ENCODE measurements at regions not wholly inside any gene's neighbourhood (a gene's known extent, or its start where the extent isn't known, plus 50 kb on each side); places are given as distances from the start of the nearest gene placed in this dataset.

DNA sequence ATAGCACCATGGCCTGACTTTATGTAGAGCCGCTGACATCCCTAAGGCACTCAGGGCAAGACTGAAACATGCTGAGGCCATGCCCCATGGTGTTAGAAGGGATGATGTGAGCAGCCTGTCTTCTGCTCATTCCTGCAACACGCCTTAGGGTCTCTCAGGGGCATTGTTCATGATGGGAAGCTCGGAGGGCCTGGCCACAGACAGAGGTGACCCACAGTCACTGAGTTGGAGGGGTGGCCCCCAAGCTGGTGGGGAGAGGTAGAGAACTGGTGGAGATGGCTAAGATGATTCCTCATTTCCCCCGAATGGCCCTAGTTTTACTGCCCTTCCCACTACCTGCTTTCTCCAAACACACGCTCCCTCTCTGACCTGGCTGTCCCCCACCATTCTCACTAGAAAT is 135.2 kb downstream of the BARX1 start:
- no peak for DNase-seq (ENCODE audit: low read depth)
- in situ Hi-C loops (cut with HindIII; ENCODE audit: low pct_unique_long_range_greater_than_20kb, low sequenced_read_pairs), result no loop called here

GRCh38 chr9:93818827-93819472 is 136.2 kb downstream of the BARX1 start:
- in situ Hi-C loops (cut with HindIII; ENCODE audit: low pct_unique_long_range_greater_than_20kb, low sequenced_read_pairs), result no loop called here
- no peak for DNase-seq (ENCODE audit: low read depth)

- in situ Hi-C loops (cut with HindIII; ENCODE audit: low pct_unique_long_range_greater_than_20kb, low sequenced_read_pairs), result no loop called here
Measured at GRCh38 chr9:93818237-93818636, 136.9 kb downstream of the BARX1 start.

DNA sequence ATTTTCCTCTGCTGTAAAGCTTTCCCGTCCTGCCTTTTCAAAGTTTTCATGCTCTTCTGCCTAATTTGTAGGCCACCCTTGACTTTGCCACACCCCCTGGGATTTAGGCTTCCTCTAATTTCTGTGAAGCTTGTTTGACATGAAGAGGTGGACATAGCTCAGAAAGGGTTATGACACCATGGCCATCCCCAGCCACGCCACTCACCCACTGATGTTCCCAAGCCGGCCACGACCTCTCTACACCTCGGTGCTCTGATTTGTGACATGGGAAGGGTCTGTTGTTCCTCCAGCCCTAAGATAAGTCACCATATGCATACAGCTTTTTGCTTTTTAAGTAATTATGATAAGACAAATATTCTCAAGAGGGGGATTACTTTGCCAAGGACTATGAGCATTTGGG is 139.5 kb downstream of the BARX1 start:
- in situ Hi-C loops (cut with HindIII; ENCODE audit: low pct_unique_long_range_greater_than_20kb, low sequenced_read_pairs), result no loop called here

More at GRCh38 chr9:93818237-93818636, 136.9 kb downstream of the BARX1 start:
- DNase-seq (ENCODE audit: low read depth), result no peak

DNA sequence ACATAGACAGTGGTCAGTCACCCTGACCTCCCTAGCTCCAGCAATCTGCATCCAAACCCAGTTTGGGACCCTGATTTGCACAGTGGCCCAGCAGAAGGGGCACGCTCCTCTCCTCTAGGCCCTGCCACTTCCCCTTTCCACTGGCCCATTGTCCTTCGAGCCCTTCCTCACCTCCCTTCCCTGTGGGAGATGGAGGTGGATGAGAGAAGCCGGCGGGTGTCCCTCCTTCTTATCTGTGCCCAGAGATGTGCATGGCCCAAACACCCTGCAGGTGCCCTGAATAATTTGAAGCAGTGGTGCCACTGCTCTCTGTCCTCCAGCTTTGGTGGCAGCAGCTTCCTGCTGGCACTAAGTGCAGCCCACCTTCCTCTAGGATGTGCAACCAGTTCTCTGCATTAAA is 140.0 kb downstream of the BARX1 start:
- in situ Hi-C loops (cut with HindIII; ENCODE audit: low pct_unique_long_range_greater_than_20kb, low sequenced_read_pairs), result no loop called here
- no peak for DNase-seq (ENCODE audit: low read depth)

More for the DNA sequence above, 139.5 kb downstream of the BARX1 start:
- DNase-seq (ENCODE audit: low read depth), result no peak

- in situ Hi-C loops (cut with HindIII; ENCODE audit: low pct_unique_long_range_greater_than_20kb, low sequenced_read_pairs), result no loop called here
- no peak for DNase-seq (ENCODE audit: low read depth)
Measured at GRCh38 chr9:93814077-93814956, 140.8 kb downstream of the BARX1 start.

DNA sequence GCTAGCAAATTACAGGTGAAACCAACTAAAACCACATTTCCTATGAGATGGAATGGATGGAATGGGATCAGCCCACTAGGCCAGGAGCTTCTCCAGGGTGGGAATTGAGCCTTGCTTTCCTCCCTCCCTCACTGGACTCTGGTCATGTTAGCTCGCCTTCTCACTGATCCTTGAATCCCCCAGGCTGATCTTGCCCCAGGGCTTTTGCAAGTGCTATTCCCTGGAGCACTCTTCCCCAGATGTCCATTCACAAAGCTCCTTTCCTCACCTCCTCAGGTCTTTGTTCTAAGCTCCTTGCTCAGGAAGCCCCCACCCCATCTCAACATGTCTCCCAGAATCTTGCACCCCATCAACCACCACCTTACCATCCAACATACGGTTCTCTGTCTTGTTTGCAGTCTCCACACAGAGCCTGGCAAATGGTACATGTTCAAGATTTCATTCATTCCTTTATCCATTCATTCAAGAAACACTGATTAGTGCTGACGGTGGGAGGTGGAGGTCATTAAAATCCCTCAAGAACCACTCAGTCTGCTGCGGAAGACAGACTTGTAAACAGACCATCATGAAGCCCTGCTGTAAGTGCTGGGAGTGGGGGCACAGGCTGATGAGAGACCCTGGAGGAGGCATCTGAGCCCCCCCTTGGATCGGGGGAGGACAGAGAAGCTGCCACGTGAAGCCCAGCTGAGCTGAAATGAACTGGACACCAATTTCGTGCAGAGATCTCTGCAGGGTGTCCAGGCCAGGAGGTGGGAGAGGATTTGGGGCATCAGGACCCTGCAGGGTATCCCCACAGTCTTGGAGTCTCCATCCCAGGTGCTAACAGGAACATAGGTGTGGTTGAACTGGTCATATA is 141.7 kb downstream of the BARX1 start:
- DNase-seq (ENCODE audit: low read depth), result no peak
- in situ Hi-C loops (cut with HindIII; ENCODE audit: low pct_unique_long_range_greater_than_20kb, low sequenced_read_pairs), result no loop called here

DNA sequence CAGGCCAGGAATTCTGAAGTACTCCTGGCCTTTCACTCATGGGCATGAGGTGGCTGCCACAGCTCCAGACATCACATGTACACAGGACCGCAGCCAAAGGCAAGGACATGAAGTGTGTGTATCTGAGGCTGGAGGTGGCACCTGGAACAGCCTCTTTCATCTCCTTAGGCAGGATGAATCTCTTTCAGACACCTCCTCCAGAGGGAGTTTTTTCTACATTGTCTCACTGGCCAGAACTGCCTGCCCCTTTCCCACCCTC is 142.8 kb downstream of the BARX1 start:
- in situ Hi-C loops (cut with HindIII; ENCODE audit: low pct_unique_long_range_greater_than_20kb, low sequenced_read_pairs), result no loop called here

DNA sequence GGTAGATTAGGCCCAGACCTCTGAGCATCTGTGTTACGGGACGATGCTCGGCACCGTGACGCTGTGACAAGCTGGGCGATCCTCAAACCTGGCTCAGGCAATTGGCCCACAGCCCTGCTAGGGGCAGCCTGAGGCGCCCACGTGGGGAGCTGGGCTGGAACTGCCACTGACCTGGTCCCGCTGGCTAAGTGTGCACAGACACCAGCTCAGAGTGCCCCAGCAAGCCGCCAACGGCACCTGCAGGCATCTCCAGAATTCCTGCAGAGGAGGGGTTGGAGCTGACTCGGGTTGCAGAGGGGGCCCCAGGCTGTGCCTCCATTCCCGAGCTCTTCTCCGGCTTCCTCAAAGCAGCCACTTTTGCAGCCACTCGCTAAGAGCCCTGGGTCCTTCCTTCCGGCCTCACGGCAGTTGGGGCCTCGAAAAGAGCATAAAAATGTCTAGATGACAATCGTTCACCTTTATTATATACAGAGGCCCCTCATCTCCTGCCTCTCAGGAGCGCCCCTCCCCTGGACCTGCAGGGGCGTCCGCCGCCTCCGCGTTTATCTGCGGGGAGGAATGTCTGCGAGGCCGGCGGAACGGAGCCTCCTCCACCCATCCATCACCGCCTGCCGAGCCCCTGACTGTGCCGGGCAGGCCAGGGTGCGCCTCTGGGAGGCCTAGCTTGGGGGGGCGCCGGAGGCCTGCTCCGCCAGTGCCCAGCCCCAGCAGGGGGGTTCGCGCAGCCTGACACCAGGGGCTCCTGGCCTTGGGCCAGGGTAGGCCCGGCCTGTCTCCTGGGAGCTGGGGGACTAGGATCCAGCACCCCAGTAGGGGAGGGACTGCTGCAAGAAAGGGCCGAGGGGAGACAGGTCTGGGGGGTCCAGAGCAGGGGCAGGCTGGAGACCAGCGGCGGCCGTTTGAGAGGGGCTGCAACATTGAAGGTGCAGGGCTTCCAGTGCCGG is 144.9 kb downstream of the BARX1 start:
- in situ Hi-C loops (cut with HindIII; ENCODE audit: low pct_unique_long_range_greater_than_20kb, low sequenced_read_pairs), result no loop called here

More for the DNA sequence above, 142.8 kb downstream of the BARX1 start:
- no peak for DNase-seq (ENCODE audit: low read depth)

GRCh38 chr9:93809204-93809940 is 145.8 kb downstream of the BARX1 start:
- in situ Hi-C loops (cut with HindIII; ENCODE audit: low pct_unique_long_range_greater_than_20kb, low sequenced_read_pairs), result no loop called here

More for the DNA sequence above, 144.9 kb downstream of the BARX1 start:
- no peak for DNase-seq (ENCODE audit: low read depth)

GRCh38 chr9:93808115-93809029 is 146.8 kb downstream of the BARX1 start:
- in situ Hi-C loops (cut with HindIII; ENCODE audit: low pct_unique_long_range_greater_than_20kb, low sequenced_read_pairs), result no loop called here
- DNase-seq (ENCODE audit: low read depth), result no peak

More at GRCh38 chr9:93809204-93809940, 145.8 kb downstream of the BARX1 start:
- DNase-seq (ENCODE audit: low read depth), result no peak

- DNase-seq (ENCODE audit: low read depth), result no peak
- in situ Hi-C loops (cut with HindIII; ENCODE audit: low pct_unique_long_range_greater_than_20kb, low sequenced_read_pairs), result no loop called here
Measured at GRCh38 chr9:93807166-93808074, 147.7 kb downstream of the BARX1 start.

DNA sequence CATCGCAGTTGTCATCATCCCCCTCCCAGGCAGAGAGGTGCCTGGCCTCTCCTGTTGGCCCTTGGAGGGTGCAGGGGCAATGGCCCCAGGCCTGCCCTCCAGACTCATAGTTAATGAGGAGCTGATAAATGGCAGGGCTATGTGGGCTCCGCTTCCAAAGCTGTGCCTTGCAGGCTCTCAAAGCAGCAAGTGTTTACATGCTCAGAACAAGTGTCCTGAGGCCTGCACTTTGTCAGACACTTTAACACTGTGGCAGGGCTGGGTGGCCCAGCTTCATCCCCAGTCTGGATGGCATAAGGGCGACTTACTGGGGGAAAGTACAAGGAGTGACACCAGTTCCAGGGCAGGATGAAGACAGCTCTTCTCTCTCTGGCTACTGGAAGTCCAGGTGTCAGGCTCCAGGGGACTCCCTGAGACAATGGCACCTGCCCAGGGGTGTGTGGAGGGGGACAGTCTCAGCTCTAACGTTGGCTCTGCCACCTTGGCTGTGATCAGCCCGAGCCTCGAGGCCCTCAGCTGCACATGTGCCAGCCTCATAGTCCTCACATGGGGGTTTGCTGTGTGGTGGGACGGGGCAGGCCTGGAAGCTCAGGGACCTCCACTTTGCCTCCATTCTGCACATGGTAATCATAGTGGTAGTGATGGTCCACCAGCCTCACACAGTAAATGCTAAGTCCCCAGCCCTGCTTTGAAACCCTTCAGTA is 153.4 kb downstream of the BARX1 start:
- DNase-seq (ENCODE audit: low read depth), result no peak
- in situ Hi-C loops (cut with HindIII; ENCODE audit: low pct_unique_long_range_greater_than_20kb, low sequenced_read_pairs), result no loop called here

DNA sequence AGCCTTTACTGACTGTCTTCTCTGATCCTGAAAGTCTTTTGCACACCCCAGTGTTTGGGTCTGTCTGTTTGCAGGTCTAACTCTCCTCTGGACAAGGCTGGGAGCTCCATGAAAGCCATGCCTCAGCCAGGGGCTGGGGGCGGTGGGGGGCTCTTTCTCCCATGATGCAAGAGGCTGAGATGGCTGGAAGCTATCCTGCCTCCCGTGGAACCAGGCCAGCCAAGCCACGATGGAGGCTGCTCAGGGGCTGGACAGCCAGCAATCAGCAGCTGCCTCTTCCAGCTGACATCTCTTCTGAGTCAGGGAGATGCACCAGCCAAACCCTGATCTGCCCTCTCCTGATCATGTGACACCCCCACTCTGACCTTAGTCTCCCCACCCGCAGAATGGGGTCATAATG is 154.0 kb downstream of the BARX1 start:
- in situ Hi-C loops (cut with HindIII; ENCODE audit: low pct_unique_long_range_greater_than_20kb, low sequenced_read_pairs), result no loop called here
- DNase-seq (ENCODE audit: low read depth), result no peak

DNA sequence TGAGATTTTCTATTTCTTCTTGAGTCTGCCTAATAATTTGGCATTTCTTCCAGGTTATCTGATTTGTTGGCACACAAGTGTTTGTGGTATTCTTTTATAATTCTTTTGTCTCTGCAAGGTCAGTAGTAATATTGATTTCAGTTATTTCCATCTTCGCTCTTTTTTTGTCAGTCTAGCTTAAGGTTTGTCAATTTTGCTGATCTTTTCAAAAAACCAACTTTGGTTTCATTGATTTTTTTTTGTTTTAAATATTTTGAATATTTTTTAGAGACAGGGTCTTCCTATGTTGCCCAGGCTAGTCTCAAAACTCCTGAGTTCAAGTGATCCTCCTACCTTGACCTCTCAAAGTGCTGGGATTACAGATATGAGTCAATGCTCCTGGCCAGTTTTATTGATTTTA is 162.8 kb downstream of the BARX1 start:
- no peak for DNase-seq (ENCODE audit: low read depth)
- in situ Hi-C loops (cut with HindIII; ENCODE audit: low pct_unique_long_range_greater_than_20kb, low sequenced_read_pairs), result no loop called here
